Tibial artery (tissue), 4 donors: ENCODE measurements at regions not wholly inside any gene's neighbourhood (a gene's known extent, or its start where the extent isn't known, plus 50 kb on each side); places are given as distances from the start of the nearest gene placed in this dataset.
A peak's percentile ranks its signal among the peaks of the same experiment; 100 is the strongest.

ENCODE experiments used
- DNase-seq, 2 donors: peaks; one replicate each; pipeline ENCODE4 v3.0.0-alpha.2; 2019
- H3K27ac ChIP-seq, 2 donors: fragments of 200-600 bp; sonication (generic) in 1 of 2; 1 replicate in 1 of 2; 2 replicates in 1 of 2; pipeline ENCODE4 v1.5.1; 2018 to 2019; ENCODE audit warnings: mild to moderate bottlenecking in 1 of 2
- H3K27me3 ChIP-seq, 2 donors: fragments of 200-600 bp; sonication (generic) in 1 of 2; one replicate each; pipeline versions ENCODE4 v1.5.1 to v1.6.0; 2016 to 2019
- H3K36me3 ChIP-seq, 3 donors: fragments of 200-600 bp; sonication (generic) in 2 of 3; one replicate each; pipeline ENCODE4 v1.5.1; 2016 to 2019; ENCODE audit warnings: mild to moderate bottlenecking in 2 of 3
- H3K4me1 ChIP-seq, 4 donors: fragments of 200-600 bp; sonication (generic) in 2 of 4; 1 replicate in 3 of 4; 2 replicates in 1 of 4; pipeline ENCODE4 v1.5.1; 2016 to 2019
- H3K4me3 ChIP-seq, 2 donors: fragments of 200-600 bp; sonication (generic) in 1 of 2; 1 replicate in 1 of 2; 2 replicates in 1 of 2; pipeline ENCODE4 v1.5.1; 2018 to 2019; ENCODE audit warnings: mild to moderate bottlenecking in 2 of 2
- H3K9me3 ChIP-seq, 3 donors: fragments of 200-600 bp; sonication (generic) in 1 of 3; one replicate each; pipeline ENCODE4 v1.5.1; 2016 to 2019
- CTCF ChIP-seq, 2 experiments: fragments of 200-600 bp in 1 of 2; fragments of 450-650 bp in 1 of 2; IDR thresholded peaks; one replicate each; pipeline ENCODE4 v1.5.1; 2017 to 2019; ENCODE audit warnings: antibody characterized with exemption in 2 of 2, mild to moderate bottlenecking in 1 of 2, moderate library complexity in 1 of 2
- intact Hi-C: fragments of 100-400 bp; cut with DNase I; formaldehyde crosslinking; loops from one replicate; pipeline ENCODE4 v1.15.0; 2023; ENCODE audit warnings: low total_unique reads

DNA sequence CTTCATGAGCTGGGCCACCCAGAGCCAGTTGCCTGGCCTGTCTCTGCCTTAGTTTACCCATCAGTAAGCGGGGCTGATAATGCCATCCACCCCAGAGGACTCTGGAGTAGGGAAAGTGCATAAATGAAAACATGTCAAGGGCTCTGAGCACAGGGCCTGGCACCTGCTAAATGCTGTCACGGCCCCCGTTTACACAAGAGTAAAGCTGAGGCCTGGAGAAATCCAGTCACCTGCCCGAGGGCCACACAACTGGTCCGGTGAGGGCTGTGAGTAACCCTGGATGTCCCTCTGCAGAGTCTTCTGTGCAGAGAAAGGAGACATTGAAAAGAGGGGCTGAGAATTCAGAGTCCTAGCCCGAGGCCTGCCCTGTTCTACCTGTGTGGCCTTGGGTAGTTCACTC lies 110.6 kb upstream of the ANO1 start:
- no peak for TF ChIP-seq CTCF (IDR thresholded peaks at IDR 0.05)
- H3K27ac ChIP-seq, result peak overlapping the region; percentile 68

GRCh38 chr11:69968396-69969347 lies 109.4 kb upstream of the ANO1 start:
- Histone ChIP-seq H3K4me1 (peaks cover 0 to 23% (median 8%) of the 10 kb centered on the region in 4 donors), H3K36me3 (no peaks in the 10 kb centered on the region), H3K9me3 (no peaks in the 10 kb centered on the region), H3K27ac (peak overlapping the region; percentile 68), H3K27me3 (no peaks in the 10 kb centered on the region), H3K4me3 (no peak overlapping the region)
- TF ChIP-seq CTCF (IDR thresholded peaks at IDR 0.05), result no peak
- intact Hi-C loops, result no loop called here
- no peak for DNase-seq

More for the DNA sequence above, 110.6 kb upstream of the ANO1 start:
- Histone ChIP-seq H3K27me3 (no peaks in the 10 kb centered on the region), H3K4me3 (no peak overlapping the region), H3K36me3 (no peaks in the 10 kb centered on the region), H3K4me1 (peaks cover 0 to 26% (median 10%) of the 10 kb centered on the region in 4 donors), H3K9me3 (no peaks in the 10 kb centered on the region)
- no peak for DNase-seq
- intact Hi-C loops, result no loop called here

- Histone ChIP-seq H3K27ac (no peak overlapping the region), H3K27me3 (no peaks in the 10 kb centered on the region)
These were observed 108.0 kb upstream of the ANO1 start for GRCh38 chr11:69969890-69970784.

GRCh38 chr11:69970785-69971535 lies 107.2 kb upstream of the ANO1 start:
- Histone ChIP-seq H3K4me3 (no peak overlapping the region), H3K27ac (no peak overlapping the region), H3K4me1 (peaks cover 0 to 23% (median 7%) of the 10 kb centered on the region in 4 donors), H3K9me3 (no peaks in the 10 kb centered on the region), H3K36me3 (no peaks in the 10 kb centered on the region), H3K27me3 (no peaks in the 10 kb centered on the region)
- TF ChIP-seq CTCF (IDR thresholded peaks at IDR 0.05), result no peak
- no peak for DNase-seq
- intact Hi-C loops, result no loop called here

More at GRCh38 chr11:69969890-69970784, 108.0 kb upstream of the ANO1 start:
- no peaks in the 10 kb centered on the region for H3K9me3 ChIP-seq
- no peak for DNase-seq
- H3K4me1 ChIP-seq, result peaks cover 0 to 23% (median 7%) of the 10 kb centered on the region in 4 donors
- no peak for TF ChIP-seq CTCF (IDR thresholded peaks at IDR 0.05)
- no peaks in the 10 kb centered on the region for H3K36me3 ChIP-seq
- intact Hi-C loops, result no loop called here
- no peak overlapping the region for H3K4me3 ChIP-seq

DNA sequence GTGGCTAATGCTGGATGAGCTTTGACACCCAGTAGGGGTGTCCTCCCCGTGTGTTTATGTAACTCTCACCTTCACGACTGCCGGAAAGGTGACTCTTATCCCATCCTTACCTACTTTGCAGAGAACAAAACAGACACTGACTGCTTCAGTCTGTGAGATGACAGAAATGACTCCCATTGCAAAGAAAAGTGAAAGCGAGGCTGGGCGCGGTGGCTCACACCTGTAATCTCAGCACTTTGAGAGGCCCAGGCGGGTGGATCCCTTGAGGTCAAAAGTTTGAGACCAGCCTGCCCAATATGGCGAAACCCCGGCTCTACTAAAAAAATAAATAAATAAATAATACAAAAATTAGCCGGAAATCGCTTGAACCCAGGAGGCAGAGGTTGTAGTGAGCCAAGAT lies 106.4 kb upstream of the ANO1 start:
- Histone ChIP-seq H3K4me1 (peaks cover 0 to 23% (median 7%) of the 10 kb centered on the region in 4 donors), H3K36me3 (no peaks in the 10 kb centered on the region), H3K4me3 (no peak overlapping the region), H3K27me3 (no peaks in the 10 kb centered on the region), H3K9me3 (no peaks in the 10 kb centered on the region), H3K27ac (no peak overlapping the region)
- intact Hi-C loops, result no loop called here
- no peak for DNase-seq
- TF ChIP-seq CTCF (IDR thresholded peaks at IDR 0.05), result no peak
